Nephron progenitor cell (in vitro differentiated cells): ENCODE measurements at regions not wholly inside any gene's neighbourhood (a gene's known extent, or its start where the extent isn't known, plus 50 kb on each side); places are given as distances from the start of the nearest gene placed in this dataset.

Source experiments
- DNase-seq: peaks from one replicate; pipeline ENCODE4 v3.0.0; 2021
- H3K27ac Mint-ChIP-seq: 2 replicates; pipeline ENCODE4 v1.8.0; 2021; ENCODE audit warnings: mild to moderate bottlenecking, moderate library complexity, mixed read lengths
- H3K27me3 Mint-ChIP-seq: 2 replicates; pipeline ENCODE4 v1.8.0; 2021; ENCODE audit warnings: mild to moderate bottlenecking, low read depth, mixed read lengths; ENCODE audit not compliant: poor library complexity
- H3K36me3 Mint-ChIP-seq: 2 replicates; pipeline ENCODE4 v1.8.0; 2021; ENCODE audit warnings: low read depth, mixed read lengths
- H3K4me1 Mint-ChIP-seq: 2 replicates; pipeline ENCODE4 v1.8.0; 2021; ENCODE audit warnings: mixed read lengths
- H3K4me3 Mint-ChIP-seq: 2 replicates; pipeline ENCODE4 v1.8.0; 2021; ENCODE audit warnings: mild to moderate bottlenecking, moderate library complexity, mixed read lengths
- H3K9me3 Mint-ChIP-seq: 2 replicates; pipeline ENCODE4 v1.8.0; 2021; ENCODE audit warnings: mild to moderate bottlenecking, moderate library complexity, mixed read lengths
- TF ChIP-seq, protein P1 (sequence below): fragments of 200-600 bp; sonication (generic); IDR thresholded peaks from 2 replicates; pipeline ENCODE4 v1.5.0; 2021; ENCODE audit warnings: antibody characterized with exemption

DNA sequence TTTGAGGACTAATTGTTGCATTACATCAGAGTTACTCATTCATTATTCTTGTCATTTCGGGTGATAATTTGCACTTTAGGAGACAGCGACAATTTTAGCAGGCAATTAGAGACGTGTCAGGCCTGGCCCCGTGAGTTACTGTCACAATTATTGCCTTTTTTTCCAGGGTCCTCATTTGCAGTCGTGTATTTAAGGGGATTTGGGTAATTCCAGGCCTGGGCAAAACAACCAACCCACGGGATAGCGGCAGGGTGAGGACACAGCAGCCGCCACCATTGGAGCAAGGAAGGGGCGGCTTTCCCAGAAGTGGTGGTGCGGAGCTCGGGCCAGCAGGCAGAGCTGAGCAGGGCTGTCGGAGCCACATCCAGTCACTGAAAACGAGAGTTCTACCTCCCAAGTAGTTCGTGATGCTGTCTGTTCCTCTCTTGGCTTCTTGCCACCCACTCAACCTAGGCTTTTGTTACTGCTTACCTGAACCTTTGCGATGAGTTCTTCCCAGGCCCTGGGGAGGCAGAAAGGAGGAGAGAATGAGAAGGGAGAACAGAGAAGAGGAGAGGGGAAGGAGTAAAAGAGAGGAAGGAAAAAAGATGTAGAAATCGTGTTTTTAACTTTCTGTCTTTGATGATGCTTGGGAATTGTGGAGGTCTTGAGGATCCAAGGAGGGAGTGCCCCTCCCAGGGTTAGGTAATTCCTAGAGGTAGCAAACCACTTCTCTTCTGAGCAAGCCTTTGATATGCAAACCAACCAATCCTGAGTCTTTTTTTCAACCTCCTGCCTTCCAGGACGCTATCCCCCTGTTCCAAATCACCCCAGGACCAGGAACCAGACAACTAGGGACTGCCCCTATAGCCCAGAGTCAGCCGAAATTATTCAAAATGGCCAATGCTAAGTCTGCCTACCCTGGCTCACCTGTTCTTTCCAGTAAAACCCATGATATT lies 236.1 kb downstream of the MIAT start:
- H3K27ac Mint-ChIP-seq, result no peak overlapping the region
- no peak for DNase-seq
- H3K36me3 Mint-ChIP-seq, result no peaks in the 10 kb centered on the region
- peaks cover 95% of the 10 kb centered on the region for H3K27me3 Mint-ChIP-seq
- TF ChIP-seq, protein P1, sequence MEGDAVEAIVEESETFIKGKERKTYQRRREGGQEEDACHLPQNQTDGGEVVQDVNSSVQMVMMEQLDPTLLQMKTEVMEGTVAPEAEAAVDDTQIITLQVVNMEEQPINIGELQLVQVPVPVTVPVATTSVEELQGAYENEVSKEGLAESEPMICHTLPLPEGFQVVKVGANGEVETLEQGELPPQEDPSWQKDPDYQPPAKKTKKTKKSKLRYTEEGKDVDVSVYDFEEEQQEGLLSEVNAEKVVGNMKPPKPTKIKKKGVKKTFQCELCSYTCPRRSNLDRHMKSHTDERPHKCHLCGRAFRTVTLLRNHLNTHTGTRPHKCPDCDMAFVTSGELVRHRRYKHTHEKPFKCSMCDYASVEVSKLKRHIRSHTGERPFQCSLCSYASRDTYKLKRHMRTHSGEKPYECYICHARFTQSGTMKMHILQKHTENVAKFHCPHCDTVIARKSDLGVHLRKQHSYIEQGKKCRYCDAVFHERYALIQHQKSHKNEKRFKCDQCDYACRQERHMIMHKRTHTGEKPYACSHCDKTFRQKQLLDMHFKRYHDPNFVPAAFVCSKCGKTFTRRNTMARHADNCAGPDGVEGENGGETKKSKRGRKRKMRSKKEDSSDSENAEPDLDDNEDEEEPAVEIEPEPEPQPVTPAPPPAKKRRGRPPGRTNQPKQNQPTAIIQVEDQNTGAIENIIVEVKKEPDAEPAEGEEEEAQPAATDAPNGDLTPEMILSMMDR, result no peak
- H3K4me1 Mint-ChIP-seq, result peaks cover 35% of the 10 kb centered on the region
- H3K9me3 Mint-ChIP-seq, result peaks cover 5% of the 10 kb centered on the region
- no peak overlapping the region for H3K4me3 Mint-ChIP-seq

DNA sequence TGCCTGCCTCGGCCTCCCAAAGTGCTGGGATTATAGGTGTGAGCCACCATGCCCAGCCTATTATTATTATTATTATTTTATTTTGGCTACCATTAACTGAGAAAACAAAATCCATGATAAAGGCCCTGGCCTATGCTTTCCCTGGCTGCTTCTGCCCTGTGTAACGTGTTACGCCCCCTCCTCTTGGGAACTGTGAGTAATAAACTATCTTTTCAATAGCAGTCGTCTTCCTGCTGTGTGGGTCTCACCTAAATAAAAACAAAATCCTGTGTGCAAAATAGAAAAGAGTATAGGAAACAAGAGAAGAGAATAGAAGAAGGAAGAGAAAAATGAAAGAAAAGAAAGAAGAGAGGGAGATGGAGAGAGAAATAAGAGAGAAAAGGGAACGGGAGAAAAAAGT lies 237.0 kb downstream of the MIAT start:
- Mint-ChIP-seq H3K4me3 (no peak overlapping the region), H3K27ac (no peak overlapping the region), H3K4me1 (peaks cover 35% of the 10 kb centered on the region), H3K9me3 (peaks cover 5% of the 10 kb centered on the region), H3K36me3 (no peaks in the 10 kb centered on the region), H3K27me3 (peaks cover 94% of the 10 kb centered on the region)
- TF ChIP-seq, protein P1, result no peak
- DNase-seq, result no peak

DNA sequence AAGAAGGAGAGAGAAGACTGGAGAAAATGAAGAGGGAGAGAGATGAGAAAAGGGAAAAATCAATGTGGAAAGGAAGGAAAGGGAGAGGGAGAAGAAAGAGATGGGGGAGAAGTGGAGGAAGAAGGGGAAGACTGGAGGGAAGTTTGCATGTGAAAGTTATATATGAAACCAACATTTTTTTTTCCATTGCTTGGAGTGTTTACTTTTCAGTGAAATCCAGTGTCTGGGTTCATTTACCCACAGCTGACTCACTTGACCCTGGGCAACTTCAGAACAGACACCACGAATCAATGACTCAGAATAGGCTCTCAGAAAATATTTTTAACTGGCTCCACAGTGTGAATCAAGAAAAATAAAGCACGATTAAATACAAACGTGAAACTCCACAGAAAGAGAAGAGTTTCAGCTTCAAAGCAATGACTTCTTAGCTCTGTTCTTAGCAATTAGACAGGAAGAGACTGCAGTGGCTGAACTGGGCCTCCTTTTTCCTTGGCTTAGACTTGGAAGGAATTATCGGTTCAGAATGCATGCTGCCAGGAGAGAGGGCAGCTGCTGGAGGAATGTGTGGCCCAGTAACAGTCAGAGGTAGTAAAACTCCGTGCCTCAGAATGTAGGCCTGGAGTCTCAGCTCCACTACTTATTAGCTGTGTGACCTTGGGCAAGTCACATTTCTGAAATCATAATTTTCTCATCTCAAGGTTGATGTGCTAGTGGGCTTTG lies 237.5 kb downstream of the MIAT start:
- H3K27me3 Mint-ChIP-seq, result peaks cover 89% of the 10 kb centered on the region
- H3K9me3 Mint-ChIP-seq, result peaks cover 5% of the 10 kb centered on the region
- H3K36me3 Mint-ChIP-seq, result no peaks in the 10 kb centered on the region
- TF ChIP-seq, protein P1, result no peak
- no peak for DNase-seq
- H3K4me3 Mint-ChIP-seq, result no peak overlapping the region
- H3K4me1 Mint-ChIP-seq, result peaks cover 35% of the 10 kb centered on the region
- no peak overlapping the region for H3K27ac Mint-ChIP-seq

DNA sequence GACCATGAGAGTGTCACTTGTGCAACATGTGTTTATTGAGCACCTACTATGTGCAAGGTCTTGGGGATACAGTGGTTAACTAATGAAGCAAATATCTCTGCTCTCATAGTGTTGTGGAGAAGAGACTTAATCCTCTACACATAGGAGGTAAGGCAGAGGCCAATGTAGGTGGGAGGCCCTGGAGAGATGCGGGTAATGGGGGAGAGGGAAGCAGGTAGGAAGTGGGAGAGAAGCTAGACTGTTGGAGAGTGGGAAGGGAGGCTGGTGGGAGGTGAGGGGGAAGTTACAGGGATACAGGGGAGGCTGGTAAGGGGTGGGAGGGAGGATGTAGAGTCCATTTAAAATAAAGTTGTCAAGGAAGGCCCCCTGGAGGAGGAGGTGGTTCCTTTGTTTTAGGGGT lies 240.0 kb downstream of the MIAT start:
- peaks cover 36% of the 10 kb centered on the region for H3K4me1 Mint-ChIP-seq
- H3K36me3 Mint-ChIP-seq, result no peaks in the 10 kb centered on the region
- peaks cover 75% of the 10 kb centered on the region for H3K27me3 Mint-ChIP-seq
- H3K9me3 Mint-ChIP-seq, result peaks cover 5% of the 10 kb centered on the region
- TF ChIP-seq, protein P1, result no peak
- H3K4me3 Mint-ChIP-seq, result no peak overlapping the region
- no peak overlapping the region for H3K27ac Mint-ChIP-seq
- DNase-seq, result no peak

DNA sequence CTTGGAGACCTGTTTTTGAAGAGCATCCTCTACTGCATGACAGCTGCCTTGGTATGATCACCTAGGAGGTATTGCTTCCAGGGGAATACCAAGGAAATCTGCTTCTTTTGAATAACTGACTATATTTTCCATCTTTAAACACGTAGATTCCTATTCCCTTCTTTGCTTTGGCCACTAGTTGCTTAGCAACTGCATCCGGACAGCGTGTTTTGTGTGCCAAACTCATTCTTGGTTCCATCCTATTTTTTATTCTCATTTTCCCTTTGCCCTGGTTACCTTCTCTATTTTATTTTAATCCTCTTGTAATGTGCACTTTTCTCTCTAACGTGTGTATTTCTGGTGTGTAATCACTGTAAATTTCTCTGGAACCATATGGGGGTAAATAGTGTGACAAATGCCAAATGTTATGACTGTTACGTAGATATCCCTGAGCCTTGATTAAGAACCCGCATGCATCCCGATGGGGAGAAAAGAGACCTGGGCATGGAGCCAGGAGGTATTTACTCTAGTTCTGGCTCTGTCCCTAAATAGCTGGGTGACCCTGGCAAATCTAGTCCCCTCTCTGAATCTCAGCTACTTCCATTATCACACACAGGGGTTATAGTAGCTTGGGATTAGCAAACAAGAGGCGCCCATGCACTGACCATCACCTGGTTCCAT lies 241.7 kb downstream of the MIAT start:
- H3K27me3 Mint-ChIP-seq, result peaks cover 62% of the 10 kb centered on the region
- peaks cover 5% of the 10 kb centered on the region for H3K9me3 Mint-ChIP-seq
- H3K4me1 Mint-ChIP-seq, result peaks cover 37% of the 10 kb centered on the region
- no peak overlapping the region for H3K27ac Mint-ChIP-seq
- H3K4me3 Mint-ChIP-seq, result no peak overlapping the region
- H3K36me3 Mint-ChIP-seq, result no peaks in the 10 kb centered on the region
- DNase-seq, result no peak
- TF ChIP-seq, protein P1, result no peak
